ENCODE measurements at regions not wholly inside any gene's neighbourhood (a gene's known extent, or its start where the extent isn't known, plus 50 kb on each side); places are given as distances from the start of the nearest gene placed in this dataset.
"Not testable (repeated sequence)": the region's sequence is repeated elsewhere in the genome, so short reads cannot be mapped to it uniquely, and the experiment has no call there.

DNA sequence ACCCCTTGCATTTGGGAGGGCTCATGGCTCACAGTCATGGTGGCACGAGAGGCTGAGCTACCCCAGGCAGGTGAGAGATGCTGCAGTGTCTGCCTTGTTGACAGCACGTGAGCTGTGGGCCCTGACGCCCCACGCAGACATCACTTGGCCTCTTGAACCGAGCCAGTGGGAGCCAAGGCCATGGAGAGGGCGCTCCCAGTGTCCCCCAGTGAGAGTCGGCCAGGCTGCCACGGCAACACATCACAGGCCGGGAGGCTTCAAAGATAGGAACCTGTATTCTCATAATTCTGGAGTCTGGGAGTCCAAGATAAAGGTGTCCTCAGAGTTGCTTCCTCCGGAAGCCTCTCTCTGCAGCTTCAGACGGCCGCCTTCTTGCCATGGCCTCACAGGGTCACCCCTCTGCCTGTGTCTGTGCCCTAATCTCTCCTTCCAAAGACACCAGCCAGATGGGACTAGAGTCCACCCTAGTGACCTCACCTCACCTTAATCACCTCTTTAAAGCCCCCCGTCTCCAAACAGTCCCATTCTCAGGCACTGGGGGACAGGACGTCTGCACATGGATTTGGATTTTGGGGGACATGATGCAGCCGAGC, 119.6 kb downstream of the KLF6 start:
- H3K9me3 Mint-ChIP-seq: peaks cover 5% of the 10 kb centered on the region
- peaks cover 7% of the 10 kb centered on the region for H3K27me3 Mint-ChIP-seq
- no peak for DNase-seq
- H3K4me1 Mint-ChIP-seq: peaks cover 34% of the 10 kb centered on the region
- ChIA-PET POLR2A (no interaction called here), CTCF (no interaction called here)
- H3K4me3 Mint-ChIP-seq: no peak overlapping the region
- no peak overlapping the region for H3K27ac Mint-ChIP-seq
- H3K36me3 Mint-ChIP-seq (ENCODE audit: low read depth): no peaks in the 10 kb centered on the region

DNA sequence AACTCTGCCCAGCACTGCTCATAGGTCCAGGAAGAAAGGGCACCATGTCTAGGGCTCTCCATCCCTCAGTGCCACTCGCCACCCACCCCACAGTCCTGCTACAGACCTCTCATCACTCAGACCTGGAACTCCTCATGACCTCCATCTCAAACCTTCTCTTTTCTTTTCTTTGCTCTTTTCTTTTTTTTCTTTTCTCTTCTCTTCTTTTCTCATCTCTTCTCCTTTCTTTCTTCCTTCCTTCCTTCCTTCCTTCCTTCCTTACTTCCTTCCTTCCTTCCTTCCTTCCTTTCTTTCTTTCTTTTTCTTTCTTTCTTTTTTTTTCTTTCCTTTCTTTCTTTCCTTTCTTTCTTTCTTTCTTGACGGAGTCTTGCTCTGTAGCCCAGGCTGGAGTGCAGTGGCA, 122.2 kb downstream of the KLF6 start:
- DNase-seq: no peak
- Mint-ChIP-seq H3K36me3 (ENCODE audit: low read depth) (no peaks in the 10 kb centered on the region), H3K9me3 (peaks cover 7% of the 10 kb centered on the region), H3K27me3 (peaks cover 4% of the 10 kb centered on the region), H3K27ac (no peak overlapping the region), H3K4me3 (no peak overlapping the region), H3K4me1 (peaks cover 13% of the 10 kb centered on the region)
- ChIA-PET POLR2A (no interaction called here), CTCF (no interaction called here)

DNA sequence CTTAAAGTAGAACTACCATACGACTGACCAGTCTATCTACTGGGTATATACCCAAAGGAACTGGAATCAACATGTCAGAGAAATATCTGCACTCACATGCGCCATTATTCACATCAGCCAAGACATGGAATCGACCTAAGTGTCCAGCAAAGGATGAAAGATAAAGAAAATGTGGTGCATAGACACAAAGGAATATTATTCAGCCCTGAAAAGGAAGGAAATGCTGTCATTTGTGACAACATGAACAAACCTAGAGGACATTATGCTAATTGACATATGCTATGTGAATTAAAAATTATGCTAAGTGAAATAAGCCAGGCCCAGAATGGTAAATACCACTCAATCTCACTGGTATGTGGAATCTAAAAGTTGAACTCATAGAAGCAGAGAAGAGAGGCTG, 123.7 kb downstream of the KLF6 start:
- ChIA-PET CTCF (no interaction called here), POLR2A (no interaction called here)
- H3K27me3 Mint-ChIP-seq: no peaks in the 10 kb centered on the region
- no peak overlapping the region for H3K4me3 Mint-ChIP-seq
- H3K9me3 Mint-ChIP-seq: peaks cover 7% of the 10 kb centered on the region
- no peak overlapping the region for H3K27ac Mint-ChIP-seq
- DNase-seq: no peak
- H3K4me1 Mint-ChIP-seq: peaks cover under 1% of the 10 kb centered on the region
- H3K36me3 Mint-ChIP-seq (ENCODE audit: low read depth): no peaks in the 10 kb centered on the region

DNA sequence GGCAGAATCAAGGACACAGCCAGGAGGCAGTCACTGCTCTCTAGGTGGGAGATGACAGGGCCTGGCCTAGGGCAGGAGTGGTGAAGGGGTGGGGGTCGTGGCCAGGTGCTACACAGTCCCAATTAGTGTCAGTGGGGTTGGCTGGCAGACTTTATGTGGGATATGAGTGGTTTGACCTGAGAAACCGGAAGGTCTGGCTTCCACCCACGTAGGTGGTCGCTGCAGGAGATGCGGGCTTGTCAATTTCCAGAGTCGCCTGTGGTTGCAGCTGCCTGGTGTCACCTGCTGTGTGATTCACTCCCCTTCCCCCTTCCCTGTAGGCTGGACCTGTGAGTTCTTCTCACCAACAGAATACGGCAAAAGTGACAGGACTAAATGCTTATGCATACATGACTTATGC, 124.3 kb downstream of the KLF6 start:
- ChIA-PET POLR2A (no interaction called here), CTCF (no interaction called here)
- Mint-ChIP-seq H3K9me3 (peaks cover 7% of the 10 kb centered on the region), H3K4me1 (no peaks in the 10 kb centered on the region), H3K27ac (no peak overlapping the region), H3K36me3 (ENCODE audit: low read depth) (no peaks in the 10 kb centered on the region), H3K4me3 (no peak overlapping the region), H3K27me3 (peaks cover 5% of the 10 kb centered on the region)
- DNase-seq: no peak

DNA sequence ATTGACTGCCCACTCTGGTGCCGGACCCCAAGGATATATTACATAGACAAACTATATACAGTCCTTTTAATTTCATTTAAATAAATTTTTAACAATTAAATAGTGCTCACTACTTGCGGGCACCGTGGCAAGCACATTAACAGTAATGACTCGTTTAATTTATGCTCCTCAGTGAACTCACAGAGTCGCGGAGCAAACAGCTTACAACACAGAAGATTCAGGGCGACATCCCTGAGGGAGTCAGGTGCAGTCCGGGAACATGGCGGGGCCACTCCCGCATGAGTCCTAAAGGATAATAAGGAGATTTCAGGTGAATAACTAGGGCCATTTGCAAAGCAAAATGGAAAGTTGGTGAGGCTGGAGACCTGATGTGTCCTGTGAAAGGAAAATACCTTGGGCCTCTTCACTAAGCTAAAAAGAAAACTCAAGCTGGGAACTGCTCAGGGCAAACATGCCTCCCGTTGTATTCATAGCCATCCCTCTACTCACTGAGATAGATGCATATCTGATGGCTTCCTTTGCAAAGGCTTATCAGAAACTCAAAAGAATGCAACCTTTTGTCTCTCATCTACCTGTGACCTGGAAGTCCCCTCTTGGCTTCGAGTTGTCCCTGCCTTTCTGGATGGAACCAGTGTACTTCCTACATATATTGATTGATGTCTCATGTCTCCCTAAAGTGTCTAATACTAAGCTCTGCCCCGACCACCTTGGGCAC, 125.6 kb downstream of the KLF6 start:
- ChIA-PET CTCF (interaction anchor here (1.0 kb wide), 1 partner anchor 11 kb away, joined by 3 read pairs; no protein-coding TSS in a partner anchor), POLR2A (interaction anchor here (0.8 to 1.1 kb wide), 2 partner anchors 11 to 126 kb away, joined by 3 read pairs; partner anchors contain the start of gene KLF6)
- DNase-seq: no peak
- Mint-ChIP-seq H3K9me3 (peaks cover 7% of the 10 kb centered on the region), H3K4me3 (no peak overlapping the region), H3K4me1 (peaks cover 1% of the 10 kb centered on the region), H3K36me3 (ENCODE audit: low read depth) (no peaks in the 10 kb centered on the region), H3K27ac (no peak overlapping the region), H3K27me3 (peaks cover 15% of the 10 kb centered on the region)

DNA sequence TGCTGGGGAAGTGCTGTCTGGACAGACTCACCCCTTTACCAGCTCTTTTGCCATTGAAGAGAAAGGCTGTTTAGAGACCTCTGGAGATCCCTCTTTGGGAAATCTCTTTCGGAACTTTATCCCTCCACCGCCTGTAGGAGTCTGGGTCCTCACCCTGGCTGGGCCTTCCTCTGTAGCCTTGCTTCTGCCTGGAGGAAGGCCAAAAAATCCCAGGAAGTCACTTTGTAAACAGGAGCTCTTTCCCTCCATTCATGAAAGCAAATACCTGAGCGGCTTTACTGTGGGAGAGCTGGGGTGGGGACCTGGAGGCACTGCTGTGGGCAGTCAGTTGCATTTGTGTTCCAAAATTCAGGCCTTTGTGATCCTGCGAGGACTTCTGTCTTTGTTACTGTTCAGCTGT, 126.2 kb downstream of the KLF6 start:
- peaks cover 15% of the 10 kb centered on the region for H3K27me3 Mint-ChIP-seq
- POLR2A ChIA-PET: no interaction called here

DNA sequence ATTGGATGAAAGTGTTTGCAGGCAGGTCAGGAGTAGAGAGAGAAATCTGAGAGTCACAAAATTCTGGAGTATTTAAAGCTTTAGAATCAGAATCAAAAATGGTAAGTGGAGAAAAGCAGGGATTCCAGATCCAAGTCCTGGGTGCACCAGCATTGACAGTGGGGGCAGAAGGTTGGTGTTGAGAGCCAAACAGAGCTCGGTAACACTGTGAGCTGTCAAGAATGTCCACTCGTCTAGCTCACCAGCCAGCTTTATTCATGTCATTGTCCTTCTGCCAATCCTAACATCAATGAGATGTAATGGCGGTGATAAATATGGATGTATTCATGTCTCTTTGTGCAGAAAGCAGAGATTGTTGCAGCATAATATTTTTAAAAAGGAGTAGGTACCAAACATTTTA, 128.8 kb downstream of the KLF6 start:
- ChIA-PET CTCF (no interaction called here), POLR2A (no interaction called here)
- DNase-seq: no peak
- Mint-ChIP-seq H3K27ac (no peak overlapping the region), H3K27me3 (peaks cover 24% of the 10 kb centered on the region), H3K9me3 (peaks cover 3% of the 10 kb centered on the region), H3K4me3 (no peak overlapping the region), H3K4me1 (peaks cover 9% of the 10 kb centered on the region), H3K36me3 (ENCODE audit: low read depth) (no peaks in the 10 kb centered on the region)

More for the DNA sequence above, 126.2 kb downstream of the KLF6 start:
- Mint-ChIP-seq H3K4me1 (peaks cover 2% of the 10 kb centered on the region), H3K36me3 (ENCODE audit: low read depth) (no peaks in the 10 kb centered on the region), H3K9me3 (peaks cover 7% of the 10 kb centered on the region), H3K27ac (no peak overlapping the region), H3K4me3 (no peak overlapping the region)
- CTCF ChIA-PET: interaction anchor here (0.6 to 1.0 kb wide), 2 partner anchors 11 to 23 kb away, joined by 3 to 5 read pairs; no protein-coding TSS in a partner anchor
- DNase-seq: no peak

DNA sequence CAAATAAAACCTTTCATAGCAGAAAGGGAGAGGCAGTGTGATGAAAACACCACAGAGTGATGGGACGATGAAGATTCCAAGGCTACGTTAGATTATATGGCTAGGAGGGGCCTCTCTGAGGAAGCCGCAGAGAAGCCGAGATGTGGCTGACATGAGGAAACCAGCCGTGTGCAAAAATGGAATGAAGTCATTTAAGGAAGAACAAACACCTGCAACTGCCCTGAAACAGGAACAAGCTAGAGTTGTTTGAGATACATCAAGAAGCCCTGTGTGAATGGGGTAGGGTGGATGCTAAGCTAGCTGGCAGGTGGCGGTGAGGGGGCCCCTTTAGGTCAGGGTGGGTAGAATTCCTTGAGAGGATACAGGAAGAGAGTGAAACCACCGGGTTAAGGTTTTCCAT, 129.5 kb downstream of the KLF6 start:
- Mint-ChIP-seq H3K27me3 (peaks cover 28% of the 10 kb centered on the region), H3K36me3 (ENCODE audit: low read depth) (no peaks in the 10 kb centered on the region), H3K9me3 (peaks cover 3% of the 10 kb centered on the region), H3K27ac (no peak overlapping the region), H3K4me1 (peaks cover 9% of the 10 kb centered on the region), H3K4me3 (no peak overlapping the region)
- DNase-seq: no peak
- POLR2A ChIA-PET: no interaction called here
- CTCF ChIA-PET: no interaction called here

DNA sequence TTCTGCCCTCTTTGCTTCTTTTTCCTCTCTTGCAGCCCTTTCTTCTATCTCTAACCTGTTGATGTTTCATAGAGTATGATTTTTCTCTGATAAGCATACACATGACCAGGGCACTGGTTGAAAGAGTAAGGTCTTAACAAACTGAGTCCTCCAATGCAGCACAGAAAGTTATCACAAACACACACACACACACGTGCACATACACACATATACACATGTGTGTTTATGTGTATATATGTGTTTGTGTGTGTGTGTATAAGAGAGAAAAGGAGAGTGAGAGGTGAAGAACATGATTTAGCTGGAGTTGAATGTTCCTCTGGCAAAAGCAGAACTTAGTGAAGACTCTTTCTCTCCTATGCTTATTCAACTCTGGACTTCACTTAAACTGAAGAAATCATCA, 130.0 kb downstream of the KLF6 start:
- POLR2A ChIA-PET: no interaction called here
- peaks cover 33% of the 10 kb centered on the region for H3K27me3 Mint-ChIP-seq
- H3K36me3 Mint-ChIP-seq (ENCODE audit: low read depth): no peaks in the 10 kb centered on the region
- peaks cover 9% of the 10 kb centered on the region for H3K4me1 Mint-ChIP-seq
- CTCF ChIA-PET: no interaction called here
- H3K4me3 Mint-ChIP-seq: no peak overlapping the region
- no peak overlapping the region for H3K27ac Mint-ChIP-seq
- DNase-seq: no peak
- no peaks in the 10 kb centered on the region for H3K9me3 Mint-ChIP-seq

DNA sequence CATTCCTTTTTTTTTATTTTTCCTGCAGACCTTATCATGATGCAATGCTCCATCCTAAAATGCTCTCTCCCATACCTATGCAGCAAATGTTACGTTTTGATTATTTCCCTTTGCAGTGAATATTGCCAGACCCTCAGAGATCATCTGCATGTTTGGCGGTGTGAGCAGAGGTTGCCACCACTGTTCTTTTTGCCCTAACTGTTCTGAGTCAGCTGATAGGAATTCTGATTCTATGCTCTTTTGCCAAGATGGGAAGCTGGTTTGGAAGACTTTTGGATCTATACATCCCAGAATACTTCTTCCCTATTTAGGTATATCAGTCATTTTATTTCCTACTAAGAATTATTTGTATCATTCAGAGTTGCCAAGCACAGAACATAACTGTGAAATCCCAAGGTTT, 130.5 kb downstream of the KLF6 start:
- H3K9me3 Mint-ChIP-seq: no peaks in the 10 kb centered on the region
- CTCF ChIA-PET: no interaction called here
- DNase-seq: no peak
- no peaks in the 10 kb centered on the region for H3K36me3 Mint-ChIP-seq (ENCODE audit: low read depth)
- POLR2A ChIA-PET: no interaction called here
- no peak overlapping the region for H3K4me3 Mint-ChIP-seq
- no peak overlapping the region for H3K27ac Mint-ChIP-seq
- H3K4me1 Mint-ChIP-seq: peaks cover 9% of the 10 kb centered on the region
- peaks cover 37% of the 10 kb centered on the region for H3K27me3 Mint-ChIP-seq

DNA sequence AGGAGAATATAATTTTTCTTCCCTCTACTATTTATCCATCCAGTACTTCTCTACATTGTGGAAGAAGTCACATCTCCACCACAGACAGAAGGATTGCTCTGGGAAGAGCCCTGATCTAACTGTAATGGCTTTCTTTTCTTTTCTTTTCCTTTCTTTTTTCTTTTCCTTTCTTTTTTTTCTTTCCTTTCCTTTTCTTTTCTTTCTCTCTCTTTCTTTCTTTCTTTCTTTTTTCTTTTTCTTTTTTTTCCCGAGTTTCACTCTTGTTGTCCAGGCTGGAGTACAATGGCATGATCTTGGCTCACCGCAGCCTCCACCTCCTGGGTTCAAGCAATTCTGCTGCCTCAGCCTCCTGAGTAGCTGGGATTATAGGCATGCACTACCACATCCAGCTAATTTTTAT, 131.7 kb downstream of the KLF6 start:
- DNase-seq; H3K36me3 Mint-ChIP-seq (ENCODE audit: low read depth); H3K9me3 Mint-ChIP-seq; H3K27ac Mint-ChIP-seq; CTCF ChIA-PET: not testable (repeated sequence)
- peaks cover 42% of the 10 kb centered on the region for H3K27me3 Mint-ChIP-seq
- H3K4me1 Mint-ChIP-seq: peaks cover 12% of the 10 kb centered on the region
- peak overlapping the region; percentile 53 for H3K4me3 Mint-ChIP-seq
- POLR2A ChIA-PET: interaction anchor here (1.4 kb wide), 1 partner anchor 124 kb away, joined by 3 read pairs; no protein-coding TSS in a partner anchor

DNA sequence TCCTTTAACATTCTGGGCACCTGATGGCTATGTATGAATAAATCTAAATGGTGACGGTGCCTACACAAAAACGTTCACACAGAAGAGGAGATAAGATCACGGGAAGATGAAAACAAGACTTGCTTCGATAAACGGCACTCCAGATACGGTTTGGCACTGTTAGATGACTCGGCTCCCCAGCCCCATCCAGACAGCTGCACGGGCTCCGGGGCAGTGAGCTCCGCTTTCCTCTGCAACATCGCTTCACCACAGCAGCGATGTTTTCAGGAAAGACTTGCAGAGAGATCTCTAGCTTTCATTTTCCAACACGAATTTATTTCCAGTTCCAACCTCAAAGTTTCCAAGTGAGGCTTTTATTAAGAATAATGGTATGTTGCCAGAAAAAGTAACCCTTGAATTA, 132.1 kb downstream of the KLF6 start:
- Mint-ChIP-seq H3K27ac (no peak overlapping the region), H3K36me3 (ENCODE audit: low read depth) (no peaks in the 10 kb centered on the region), H3K4me1 (peaks cover 12% of the 10 kb centered on the region), H3K27me3 (peaks cover 42% of the 10 kb centered on the region), H3K9me3 (no peaks in the 10 kb centered on the region), H3K4me3 (peak overlapping the region; percentile 53)
- ChIA-PET POLR2A (interaction anchor here (0.7 to 1.4 kb wide), 2 partner anchors 102 to 124 kb away, joined by 3 read pairs; no protein-coding TSS in a partner anchor), CTCF (no interaction called here)
- DNase-seq: peak; percentile 31

DNA sequence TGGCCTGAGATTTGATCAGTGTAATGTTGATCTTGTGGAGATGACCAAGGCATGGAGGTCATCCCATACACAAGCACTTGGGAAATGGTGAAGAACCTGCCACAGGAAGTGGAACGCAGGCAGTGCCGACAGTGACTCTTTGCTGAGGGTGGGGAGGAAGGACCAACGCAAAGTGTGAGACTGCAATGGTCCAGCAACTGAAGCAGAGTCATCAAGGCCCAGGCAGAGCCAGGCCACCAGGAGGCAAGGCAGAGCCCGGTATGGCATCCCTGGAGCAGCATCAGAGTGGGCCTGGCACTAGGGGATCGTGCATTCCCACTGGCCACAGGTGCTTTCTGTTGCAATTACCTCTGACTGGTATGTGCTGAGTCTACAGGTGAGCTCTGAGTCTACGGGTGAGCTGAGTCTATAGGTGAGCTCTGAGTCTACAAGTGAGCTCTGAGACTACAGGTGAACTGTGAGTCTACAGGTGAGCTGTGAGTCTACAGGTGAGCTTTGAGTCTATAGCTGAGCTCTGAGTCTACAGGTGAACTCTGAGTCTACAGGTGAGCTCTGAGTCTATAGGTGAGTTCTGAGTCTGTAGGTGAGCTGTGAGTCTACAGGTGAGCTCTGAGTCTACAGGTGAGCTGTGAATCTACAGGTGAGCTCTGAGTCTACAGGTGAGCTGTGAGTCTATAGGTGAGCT, 132.9 kb downstream of the KLF6 start:
- DNase-seq: no peak
- H3K27ac Mint-ChIP-seq: no peak overlapping the region
- no peak overlapping the region for H3K4me3 Mint-ChIP-seq
- peaks cover 43% of the 10 kb centered on the region for H3K27me3 Mint-ChIP-seq
- ChIA-PET CTCF (no interaction called here), POLR2A (interaction anchor here (0.7 to 1.4 kb wide), 2 partner anchors 103 to 125 kb away, joined by 3 read pairs; no protein-coding TSS in a partner anchor)
- no peaks in the 10 kb centered on the region for H3K36me3 Mint-ChIP-seq (ENCODE audit: low read depth)
- H3K9me3 Mint-ChIP-seq: no peaks in the 10 kb centered on the region
- H3K4me1 Mint-ChIP-seq: peaks cover 15% of the 10 kb centered on the region
